GM18951 (cell line): ENCODE measurements at regions not wholly inside any gene's neighbourhood (a gene's known extent, or its start where the extent isn't known, plus 50 kb on each side); places are given as distances from the start of the nearest gene placed in this dataset.
"Not testable (repeated sequence)": the region's sequence is repeated elsewhere in the genome, so short reads cannot be mapped to it uniquely, and the experiment has no call there.

ENCODE experiments used
- POLR2A ChIP-seq: IDR thresholded peaks from 4 replicates; pipeline ENCODE4 v1.6.1; 2011; ENCODE audit warnings: mild to moderate bottlenecking; ENCODE audit not compliant: insufficient read length, insufficient read depth; ENCODE audit errors: extremely low read depth
- in situ Hi-C: fragments of 300-500 bp; cut with MboI; formaldehyde crosslinking; loops from one replicate; pipeline ENCODE4 v1.12.0; 2022; ENCODE audit warnings: low sequenced_read_pairs, mixed read lengths, inconsistent platforms; ENCODE audit not compliant: unreplicated experiment

GRCh38 chr18:64806691-64807090, 657.8 kb upstream of the LINC00305 start:
- in situ Hi-C loops: no loop called here
- no peak for TF ChIP-seq POLR2A

GRCh38 chr18:64806232-64806631, 657.3 kb upstream of the LINC00305 start:
- TF ChIP-seq POLR2A: no peak
- in situ Hi-C loops: no loop called here

GRCh38 chr18:64803471-64803870, 654.6 kb upstream of the LINC00305 start:
- in situ Hi-C loops: no loop called here
- no peak for TF ChIP-seq POLR2A

- in situ Hi-C loops: no loop called here
- TF ChIP-seq POLR2A: no peak
These were observed 651.3 kb upstream of the LINC00305 start for GRCh38 chr18:64800151-64800550.

- no peak for TF ChIP-seq POLR2A
- in situ Hi-C loops: no loop called here
These were observed 650.5 kb upstream of the LINC00305 start for GRCh38 chr18:64799376-64799775.

GRCh38 chr18:64791236-64791635, 642.3 kb upstream of the LINC00305 start:
- in situ Hi-C loops: no loop called here
- no peak for TF ChIP-seq POLR2A

GRCh38 chr18:64785686-64786085, 636.8 kb upstream of the LINC00305 start:
- TF ChIP-seq POLR2A: no peak
- in situ Hi-C loops: no loop called here

- no peak for TF ChIP-seq POLR2A
- in situ Hi-C loops: no loop called here
These were observed 628.7 kb upstream of the LINC00305 start for GRCh38 chr18:64777556-64777955.

GRCh38 chr18:64765908-64766307, 617.0 kb upstream of the LINC00305 start:
- TF ChIP-seq POLR2A: no peak
- in situ Hi-C loops: no loop called here

- in situ Hi-C loops: no loop called here
- TF ChIP-seq POLR2A: no peak
These were observed 603.8 kb upstream of the LINC00305 start for GRCh38 chr18:64752707-64753106.

GRCh38 chr18:64749884-64750283, 601.0 kb upstream of the LINC00305 start:
- in situ Hi-C loops: no loop called here
- TF ChIP-seq POLR2A: no peak

GRCh38 chr18:64747803-64748202, 598.9 kb upstream of the LINC00305 start:
- in situ Hi-C loops: no loop called here
- TF ChIP-seq POLR2A: no peak

GRCh38 chr18:64742898-64743297, 594.0 kb upstream of the LINC00305 start:
- TF ChIP-seq POLR2A: no peak
- in situ Hi-C loops: no loop called here

GRCh38 chr18:64734063-64734462, 585.2 kb upstream of the LINC00305 start:
- TF ChIP-seq POLR2A: no peak
- in situ Hi-C loops: no loop called here

GRCh38 chr18:64725657-64726056, 576.8 kb upstream of the LINC00305 start:
- in situ Hi-C loops: not testable (repeated sequence)
